Esophagus squamous epithelium (tissue), 5 donors: ENCODE measurements at regions not wholly inside any gene's neighbourhood (a gene's known extent, or its start where the extent isn't known, plus 50 kb on each side); places are given as distances from the start of the nearest gene placed in this dataset.

Experiments used
- DNase-seq: peaks from one replicate; lab custom pipeline; 2025; lab: John Stamatoyannopoulos, UW
- H3K27ac ChIP-seq, 4 donors: fragments of 200-600 bp; sonication (generic); one replicate each; pipeline ENCODE4 v1.5.1; 2016 to 2019; ENCODE audit warnings: mild to moderate bottlenecking in 1 of 4
- H3K27me3 ChIP-seq, 4 donors: fragments of 200-600 bp; sonication (generic); 1 replicate in 3 of 4; 2 replicates in 1 of 4; pipeline versions ENCODE4 v1.5.1 to v1.6.0; 2017 to 2021; ENCODE audit warnings: antibody characterized with exemption in 1 of 4
- H3K36me3 ChIP-seq, 3 donors: fragments of 200-600 bp; sonication (generic); one replicate each; pipeline ENCODE4 v1.5.1; 2016 to 2019
- H3K4me1 ChIP-seq, 3 donors: fragments of 200-600 bp; sonication (generic); one replicate each; pipeline ENCODE4 v1.5.1; 2017 to 2019
- H3K4me3 ChIP-seq, 4 donors: fragments of 200-600 bp; sonication (generic); 1 replicate in 3 of 4; 2 replicates in 1 of 4; pipeline ENCODE4 v1.5.1; 2016 to 2019; ENCODE audit warnings: mild to moderate bottlenecking in 2 of 4, moderate library complexity in 1 of 4
- H3K9me3 ChIP-seq, 3 donors: fragments of 200-600 bp; sonication (generic); one replicate each; pipeline ENCODE4 v1.5.1; 2016 to 2019
- CTCF ChIP-seq, 6 experiments: fragments of 450-650 bp in 4 of 6; fragments of 200-600 bp in 2 of 6; sonication (generic) in 2 of 6; IDR thresholded peaks; one replicate each; pipeline ENCODE4 v1.5.1; 2016 to 2019; ENCODE audit warnings: antibody characterized with exemption in 6 of 6, mild to moderate bottlenecking in 4 of 6, moderate library complexity in 4 of 6
- POLR2A ChIP-seq, 4 donors: fragments of 450-650 bp; IDR thresholded peaks; one replicate each; pipeline ENCODE4 v1.6.1; 2017; ENCODE audit warnings: antibody characterized with exemption in 4 of 4, mild to moderate bottlenecking in 4 of 4, moderate library complexity in 3 of 4
- WGBS, 2 donors: methylation state at CpG; one replicate each; pipeline ENCODE4 v1.1.5; 2018; 5-methylcytosine and 5-hydroxymethylcytosine counted together
- intact Hi-C: fragments of 100-400 bp; cut with DNase I; formaldehyde crosslinking; loops from one replicate; pipeline ENCODE4 v1.15.0; 2022
- donor health status: DM: yes; HTN: yes; CAD: no.

GRCh38 chr4:14018191-14018853, 390.8 kb upstream of the BOD1L1 start:
- 62 to 74% methylated on average over 5 of the region's 5 CpGs for WGBS, 2 donors
- H3K4me3 ChIP-seq: no peak overlapping the region
- H3K4me1 ChIP-seq: no peaks in the 10 kb centered on the region
- DNase-seq: no peak
- H3K36me3 ChIP-seq: no peaks in the 10 kb centered on the region
- no peaks in the 10 kb centered on the region for H3K27me3 ChIP-seq
- H3K27ac ChIP-seq: no peak overlapping the region
- intact Hi-C loops: no loop called here
- TF ChIP-seq CTCF (IDR thresholded peaks at IDR 0.05) (no peak), POLR2A (IDR thresholded peaks at IDR 0.05) (no peak)
- peaks cover 0 to 16% (median 0%) of the 10 kb centered on the region in 3 donors for H3K9me3 ChIP-seq

GRCh38 chr4:14022456-14022855, 394.9 kb upstream of the BOD1L1 start:
- intact Hi-C loops: no loop called here
- no peaks in the 10 kb centered on the region for H3K36me3 ChIP-seq
- H3K27ac ChIP-seq: no peak overlapping the region
- TF ChIP-seq POLR2A (IDR thresholded peaks at IDR 0.05) (no peak), CTCF (IDR thresholded peaks at IDR 0.05) (no peak)
- 33 to 55% methylated on average over 1 of the region's 1 CpG for WGBS, 2 donors
- H3K4me1 ChIP-seq: no peaks in the 10 kb centered on the region
- H3K27me3 ChIP-seq: no peaks in the 10 kb centered on the region
- no peaks in the 10 kb centered on the region for H3K9me3 ChIP-seq
- no peak for DNase-seq
- no peak overlapping the region for H3K4me3 ChIP-seq

GRCh38 chr4:14023036-14023435, 395.5 kb upstream of the BOD1L1 start:
- WGBS, 2 donors: 76 to 88% methylated on average over 2 to 3 of the region's 3 CpGs
- Histone ChIP-seq H3K4me1 (no peaks in the 10 kb centered on the region), H3K27ac (no peak overlapping the region), H3K4me3 (no peak overlapping the region), H3K36me3 (no peaks in the 10 kb centered on the region), H3K27me3 (no peaks in the 10 kb centered on the region), H3K9me3 (no peaks in the 10 kb centered on the region)
- intact Hi-C loops: no loop called here
- DNase-seq: no peak
- TF ChIP-seq CTCF (IDR thresholded peaks at IDR 0.05): no peak
- TF ChIP-seq POLR2A (IDR thresholded peaks at IDR 0.05): no peak

- Histone ChIP-seq H3K4me3 (no peak overlapping the region), H3K4me1 (no peaks in the 10 kb centered on the region), H3K36me3 (no peaks in the 10 kb centered on the region), H3K27me3 (no peaks in the 10 kb centered on the region), H3K9me3 (no peaks in the 10 kb centered on the region), H3K27ac (no peak overlapping the region)
- TF ChIP-seq POLR2A (IDR thresholded peaks at IDR 0.05): no peak
- no peak for DNase-seq
- WGBS, 2 donors: 93 to 94% methylated on average over 1 of the region's 1 CpG
- intact Hi-C loops: no loop called here
These were observed 396.4 kb upstream of the BOD1L1 start for GRCh38 chr4:14023896-14024295.

- 50 to 54% methylated on average over 5 of the region's 5 CpGs for WGBS, 2 donors
- intact Hi-C loops: no loop called here
These were observed 397.6 kb upstream of the BOD1L1 start for GRCh38 chr4:14025111-14025510.

GRCh38 chr4:14025891-14026290, 398.4 kb upstream of the BOD1L1 start:
- Histone ChIP-seq H3K27me3 (no peaks in the 10 kb centered on the region), H3K36me3 (no peaks in the 10 kb centered on the region), H3K27ac (no peak overlapping the region), H3K9me3 (no peaks in the 10 kb centered on the region), H3K4me3 (no peak overlapping the region), H3K4me1 (no peaks in the 10 kb centered on the region)
- intact Hi-C loops: no loop called here
- DNase-seq: no peak
- no peak for TF ChIP-seq CTCF (IDR thresholded peaks at IDR 0.05)
- no peak for TF ChIP-seq POLR2A (IDR thresholded peaks at IDR 0.05)
- 93 to 94% methylated on average over 5 of the region's 5 CpGs for WGBS, 2 donors

More at GRCh38 chr4:14025111-14025510, 397.6 kb upstream of the BOD1L1 start:
- Histone ChIP-seq H3K27ac (no peak overlapping the region), H3K36me3 (no peaks in the 10 kb centered on the region), H3K9me3 (no peaks in the 10 kb centered on the region), H3K4me1 (no peaks in the 10 kb centered on the region), H3K4me3 (no peak overlapping the region), H3K27me3 (no peaks in the 10 kb centered on the region)
- no peak for DNase-seq
- TF ChIP-seq POLR2A (IDR thresholded peaks at IDR 0.05): no peak
